CD4-positive, alpha-beta T cell (primary cell): ENCODE measurements at regions not wholly inside any gene's neighbourhood (a gene's known extent, or its start where the extent isn't known, plus 50 kb on each side); places are given as distances from the start of the nearest gene placed in this dataset.

Source experiments
- ATAC-seq: fragments of 200-7000 bp; cut with Tn5 transposase; one replicate; pipeline ENCODE4 v1.10.0; 2022; ENCODE audit warnings: mild to moderate bottlenecking; ENCODE audit not compliant: poor library complexity
- CTCF ChIA-PET: fragments of 350-600 bp; sonication (Branson Sonifier 250); formaldehyde crosslinking; loops from one replicate; lab custom pipeline; 2021; ENCODE audit warnings: antibody characterized with exemption, inconsistent platforms; lab: Charles Lee
- POLR2A ChIA-PET: fragments of 350-600 bp; sonication (Branson Sonifier 250); formaldehyde crosslinking; loops from one replicate; lab custom pipeline; 2021; ENCODE audit warnings: antibody characterized with exemption, inconsistent platforms; lab: Charles Lee
- DNase-seq, 14 experiments: peaks; one replicate each; pipeline ENCODE4 v3.0.0-alpha.2; 2013 to 2020; ENCODE audit warnings: mixed read lengths in 2 of 14
- H3K27ac ChIP-seq, 2 donors: one replicate each; pipeline versions ENCODE4 v1.5.1 to v1.7.0; 2013; ENCODE audit warnings: low read length in 2 of 2, low read depth in 1 of 2, mild to moderate bottlenecking in 1 of 2
- H3K27me3 ChIP-seq, 2 experiments: 1 replicate in 1 of 2; 2 replicates in 1 of 2; pipeline versions ENCODE4 v1.6.1 to v1.7.0; 2013; ENCODE audit warnings: low read length in 2 of 2, control low read depth in 1 of 2, mild to moderate bottlenecking in 1 of 2, moderate library complexity in 1 of 2; ENCODE audit not compliant: insufficient read depth in 2 of 2, control insufficient read depth in 1 of 2
- H3K36me3 ChIP-seq: one replicate; pipeline ENCODE4 v1.6.1; 2013; ENCODE audit warnings: low read length, control low read depth; ENCODE audit not compliant: insufficient read depth
- H3K4me1 ChIP-seq: one replicate; pipeline ENCODE4 v1.6.1; 2013; ENCODE audit warnings: low read length, control low read depth; ENCODE audit not compliant: insufficient read depth
- H3K4me3 ChIP-seq: one replicate; pipeline ENCODE4 v1.5.1; 2013; ENCODE audit warnings: mild to moderate bottlenecking, low read length, moderate library complexity
- H3K9me3 ChIP-seq, 2 experiments: 1 replicate in 1 of 2; 2 replicates in 1 of 2; pipeline versions ENCODE4 v1.6.1 to v1.7.0; 2013; ENCODE audit warnings: low read length in 2 of 2, mild to moderate bottlenecking in 2 of 2, control low read depth in 1 of 2, moderate library complexity in 1 of 2; ENCODE audit not compliant: control insufficient read depth in 1 of 2, insufficient read depth in 1 of 2
- H3K27ac Mint-ChIP-seq: one replicate; pipeline ENCODE4 v1.8.0; 2020; ENCODE audit warnings: mixed read lengths
- H3K27me3 Mint-ChIP-seq: one replicate; pipeline ENCODE4 v1.8.0; 2021; ENCODE audit warnings: mixed read lengths
- H3K36me3 Mint-ChIP-seq: one replicate; pipeline ENCODE4 v1.8.0; 2021; ENCODE audit warnings: low read depth, mixed read lengths
- H3K4me1 Mint-ChIP-seq: one replicate; pipeline ENCODE4 v1.8.0; 2021; ENCODE audit warnings: low read depth, mixed read lengths
- H3K4me3 Mint-ChIP-seq: one replicate; pipeline ENCODE4 v1.8.0; 2020; ENCODE audit warnings: mild to moderate bottlenecking, mixed read lengths
- H3K9me3 Mint-ChIP-seq: one replicate; pipeline ENCODE4 v1.8.0; 2020; ENCODE audit warnings: mixed read lengths
- CTCF ChIP-seq: fragments of 200-600 bp; IDR thresholded peaks from one replicate; pipeline ENCODE4 v1.8.0; 2022; ENCODE audit warnings: antibody characterized with exemption, mild to moderate bottlenecking
- intact Hi-C, 2 experiments: fragments of 100-400 bp; cut with DNase I in 1 of 2; cut with micrococcal nuclease in 1 of 2; formaldehyde crosslinking; loops; one replicate each; pipeline versions ENCODE4 v1.15.1 to v1.9.0; 2023 to 2025; cut with DNase I, micrococcal nuclease

DNA sequence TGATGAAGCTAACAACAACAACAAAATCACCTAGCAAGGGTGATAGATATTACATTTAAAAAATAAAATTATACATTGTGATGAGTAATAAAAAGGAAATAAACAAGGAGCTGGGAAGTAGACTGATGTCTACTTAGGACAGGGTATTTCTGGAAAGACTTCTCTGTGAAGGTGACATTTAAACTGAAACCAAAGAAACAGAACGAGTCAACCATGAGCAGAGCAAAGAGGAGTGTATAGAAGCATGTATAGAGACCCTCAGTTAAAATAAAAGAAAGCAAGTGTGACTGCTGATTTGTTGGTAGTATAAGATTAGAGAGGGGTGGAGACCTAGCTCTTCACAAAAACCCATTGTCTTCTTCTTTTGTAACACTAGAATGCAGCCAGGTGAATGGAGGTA lies 53.0 kb upstream of the TDRD3 start:
- Histone ChIP-seq H3K27me3 (peaks cover 10 to 27% of the 10 kb centered on the region in 2 experiments), H3K27ac (no peak overlapping the region), H3K36me3 (no peaks in the 10 kb centered on the region), H3K4me1 (no peaks in the 10 kb centered on the region), H3K4me3 (no peak overlapping the region), H3K9me3 (no peaks in the 10 kb centered on the region)
- TF ChIP-seq CTCF = no peak
- no peak for ATAC-seq
- CTCF ChIA-PET = no interaction called here
- H3K27ac Mint-ChIP-seq = no peak overlapping the region
- no peaks in the 10 kb centered on the region for H3K4me1 Mint-ChIP-seq
- POLR2A ChIA-PET = no interaction called here
- no peaks in the 10 kb centered on the region for H3K9me3 Mint-ChIP-seq
- no peak overlapping the region for H3K4me3 Mint-ChIP-seq
- DNase-seq = no peak
- H3K36me3 Mint-ChIP-seq = no peaks in the 10 kb centered on the region
- H3K27me3 Mint-ChIP-seq = peaks cover 58% of the 10 kb centered on the region
- intact Hi-C loops = no loop called here

GRCh38 chr13:60347174-60347573 lies 49.8 kb upstream of the TDRD3 start:
- no peaks in the 10 kb centered on the region for H3K4me1 ChIP-seq
- no peak overlapping the region for H3K27ac ChIP-seq
- no peak overlapping the region for H3K4me3 ChIP-seq
- ATAC-seq (no peak), DNase-seq (no peak)
- Mint-ChIP-seq H3K27me3 (peaks cover 60% of the 10 kb centered on the region), H3K4me3 (no peak overlapping the region), H3K4me1 (no peaks in the 10 kb centered on the region), H3K9me3 (no peaks in the 10 kb centered on the region), H3K27ac (no peak overlapping the region), H3K36me3 (no peaks in the 10 kb centered on the region)
- H3K36me3 ChIP-seq = no peaks in the 10 kb centered on the region
- H3K9me3 ChIP-seq = no peaks in the 10 kb centered on the region
- peaks cover 10 to 25% of the 10 kb centered on the region in 2 experiments for H3K27me3 ChIP-seq
- CTCF ChIA-PET = no interaction called here
- no peak for TF ChIP-seq CTCF
- intact Hi-C loops = no loop called here
- POLR2A ChIA-PET = no interaction called here
